ENCODE measurements at regions not wholly inside any gene's neighbourhood (a gene's known extent, or its start where the extent isn't known, plus 50 kb on each side); places are given as distances from the start of the nearest gene placed in this dataset.

- no peak for DNase-seq (ENCODE audit: low read depth, low spot score)
- H3K4me3 ChIP-seq (ENCODE audit: low read length) = no peak overlapping the region
These were observed 88.0 kb upstream of the ADGRF1 start for GRCh38 chr6:47130086-47130485.

GRCh38 chr6:47129129-47129528 lies 87.0 kb upstream of the ADGRF1 start:
- no peak overlapping the region for H3K4me3 ChIP-seq (ENCODE audit: low read length)
- no peak for DNase-seq (ENCODE audit: low read depth, low spot score)

- DNase-seq (ENCODE audit: low read depth, low spot score) = no peak
- no peak overlapping the region for H3K4me3 ChIP-seq (ENCODE audit: low read length)
These were observed 84.7 kb upstream of the ADGRF1 start for GRCh38 chr6:47126647-47127391.

GRCh38 chr6:47118611-47119010 lies 76.5 kb upstream of the ADGRF1 start:
- DNase-seq (ENCODE audit: low read depth, low spot score) = no peak
- no peak overlapping the region for H3K4me3 ChIP-seq (ENCODE audit: low read length)

- H3K4me3 ChIP-seq (ENCODE audit: low read length) = no peak overlapping the region
- DNase-seq (ENCODE audit: low read depth, low spot score) = no peak
These were observed 75.2 kb upstream of the ADGRF1 start for GRCh38 chr6:47117314-47117713.

GRCh38 chr6:47116606-47117005 lies 74.5 kb upstream of the ADGRF1 start:
- no peak overlapping the region for H3K4me3 ChIP-seq (ENCODE audit: low read length)
- DNase-seq (ENCODE audit: low read depth, low spot score) = no peak

GRCh38 chr6:47116086-47116485 lies 74.0 kb upstream of the ADGRF1 start:
- no peak overlapping the region for H3K4me3 ChIP-seq (ENCODE audit: low read length)
- DNase-seq (ENCODE audit: low read depth, low spot score) = no peak

GRCh38 chr6:47114460-47114859 lies 72.3 kb upstream of the ADGRF1 start:
- H3K4me3 ChIP-seq (ENCODE audit: low read length) = no peak overlapping the region
- DNase-seq (ENCODE audit: low read depth, low spot score) = no peak

- no peak for DNase-seq (ENCODE audit: low read depth, low spot score)
- H3K4me3 ChIP-seq (ENCODE audit: low read length) = no peak overlapping the region
These were observed 70.2 kb upstream of the ADGRF1 start for GRCh38 chr6:47112317-47112716.

- DNase-seq (ENCODE audit: low read depth, low spot score) = no peak
- H3K4me3 ChIP-seq (ENCODE audit: low read length) = no peak overlapping the region
These were observed 69.6 kb upstream of the ADGRF1 start for GRCh38 chr6:47111685-47112084.

GRCh38 chr6:47109281-47109680 lies 67.1 kb upstream of the ADGRF1 start:
- no peak for DNase-seq (ENCODE audit: low read depth, low spot score)
- H3K4me3 ChIP-seq (ENCODE audit: low read length) = no peak overlapping the region

- DNase-seq (ENCODE audit: low read depth, low spot score) = peak; percentile 21
- H3K4me3 ChIP-seq (ENCODE audit: low read length) = no peak overlapping the region
These were observed 64.6 kb upstream of the ADGRF1 start for GRCh38 chr6:47106721-47107197.

- no peak for DNase-seq (ENCODE audit: low read depth, low spot score)
These were observed 64.1 kb upstream of the ADGRF1 start for GRCh38 chr6:47106216-47106615.

GRCh38 chr6:47105469-47106178 lies 63.5 kb upstream of the ADGRF1 start:
- DNase-seq (ENCODE audit: low read depth, low spot score) = no peak
- no peak overlapping the region for H3K4me3 ChIP-seq (ENCODE audit: low read length)

More at GRCh38 chr6:47106216-47106615, 64.1 kb upstream of the ADGRF1 start:
- no peak overlapping the region for H3K4me3 ChIP-seq (ENCODE audit: low read length)

- DNase-seq (ENCODE audit: low read depth, low spot score) = no peak
- H3K4me3 ChIP-seq (ENCODE audit: low read length) = no peak overlapping the region
These were observed 61.8 kb upstream of the ADGRF1 start for GRCh38 chr6:47103931-47104330.

- no peak for DNase-seq (ENCODE audit: low read depth, low spot score)
- no peak overlapping the region for H3K4me3 ChIP-seq (ENCODE audit: low read length)
These were observed 60.2 kb upstream of the ADGRF1 start for GRCh38 chr6:47102331-47102730.

GRCh38 chr6:47098570-47098993 lies 56.5 kb upstream of the ADGRF1 start:
- DNase-seq (ENCODE audit: low read depth, low spot score) = no peak
- no peak overlapping the region for H3K4me3 ChIP-seq (ENCODE audit: low read length)

- DNase-seq (ENCODE audit: low read depth, low spot score) = peak; percentile 86
- no peak overlapping the region for H3K4me3 ChIP-seq (ENCODE audit: low read length)
These were observed 55.2 kb upstream of the ADGRF1 start for GRCh38 chr6:47097092-47097945.

- no peak overlapping the region for H3K4me3 ChIP-seq (ENCODE audit: low read length)
- DNase-seq (ENCODE audit: low read depth, low spot score) = peak; percentile 51
These were observed 54.2 kb upstream of the ADGRF1 start for GRCh38 chr6:47096211-47096895.
